ENCODE measurements at regions not wholly inside any gene's neighbourhood (a gene's known extent, or its start where the extent isn't known, plus 50 kb on each side); places are given as distances from the start of the nearest gene placed in this dataset.

- TF ChIP-seq CTCF (IDR thresholded peaks at IDR 0.05; ENCODE audit: insufficient read depth, low read length, poor library complexity, severe bottlenecking) (no peak), EZH2phosphoT487 (conservative IDR thresholded peaks at IDR 0.05; ENCODE audit: low read length) (no peak)
Measured at GRCh38 chr3:95901948-95902347, 912.4 kb upstream of the EPHA6 start.
